IMR-90 (cell line): ENCODE measurements at regions not wholly inside any gene's neighbourhood (a gene's known extent, or its start where the extent isn't known, plus 50 kb on each side); places are given as distances from the start of the nearest gene placed in this dataset.

Experiments
- ATAC-seq: fragments of 200-7000 bp; cut with Tn5 transposase; 2 replicates; pipeline ENCODE4 v1.9.1; 2020; ENCODE audit warnings: low read depth, mild to moderate bottlenecking, moderate library complexity
- BruUV-seq: library from RNA; stranded (reverse); fragments of 400-500 nt; replicated peaks from 2 replicates; lab custom pipeline; 2021; lab: Mats Ljungman, UMichigan
- CTCF ChIA-PET: fragments of 300-600 bp; formaldehyde crosslinking; extraction: SDS; loops from one replicate; lab custom pipeline; 2021; ENCODE audit warnings: antibody characterized with exemption; lab: Yijun Ruan, JAX
- POLR2A ChIA-PET: fragments of 300-600 bp; sonication (Branson Sonifier 250); formaldehyde crosslinking; loops from one replicate; lab custom pipeline; 2022; ENCODE audit warnings: antibody characterized with exemption; ENCODE audit not compliant: unreplicated experiment; lab: Charles Lee
- DNase-seq: peaks from one replicate; pipeline ENCODE4 v3.0.0; 2013
- H2AFZ ChIP-seq: replicated peaks from 2 replicates; pipeline ENCODE3; 2013; ENCODE audit warnings: low read length, mild to moderate bottlenecking; ENCODE audit not compliant: poor library complexity
- H2AK5ac ChIP-seq: 2 replicates; pipeline ENCODE4 v1.6.1; 2013; ENCODE audit warnings: low read depth, low read length, inconsistent platforms
- H2AK9ac ChIP-seq: replicated peaks from 2 replicates; pipeline ENCODE3; 2013; ENCODE audit warnings: mild to moderate bottlenecking, low read depth, low read length, moderate library complexity; ENCODE audit not compliant: poor library complexity
- H2BK120ac ChIP-seq: 2 replicates; pipeline ENCODE4 v1.6.1; 2013; ENCODE audit warnings: low read depth, low read length, inconsistent platforms
- H2BK15ac ChIP-seq: 3 replicates; pipeline ENCODE4 v1.6.1; 2013; ENCODE audit warnings: low read depth, low read length, inconsistent platforms
- H2BK20ac ChIP-seq: 2 replicates; pipeline ENCODE4 v1.6.1; 2013; ENCODE audit warnings: low read depth, mild to moderate bottlenecking, inconsistent platforms, low read length, moderate library complexity
- H2BK5ac ChIP-seq: 2 replicates; pipeline ENCODE4 v1.6.1; 2013; ENCODE audit warnings: mild to moderate bottlenecking, low read depth, low read length, inconsistent platforms; ENCODE audit not compliant: poor library complexity, severe bottlenecking
- H3K14ac ChIP-seq: replicated peaks from 2 replicates; pipeline ENCODE4 v1.6.1; 2013; ENCODE audit warnings: low read depth, low read length, inconsistent platforms
- H3K18ac ChIP-seq: 2 replicates; pipeline ENCODE4 v1.6.1; 2013; ENCODE audit warnings: low read depth, low read length, control low read depth
- H3K23ac ChIP-seq: 2 replicates; pipeline ENCODE4 v1.6.1; 2013; ENCODE audit warnings: low read depth, low read length, inconsistent platforms
- H3K27ac ChIP-seq: 2 replicates; pipeline ENCODE4 v1.5.1; 2013; ENCODE audit warnings: mild to moderate bottlenecking, control low read depth, low read length; ENCODE audit not compliant: insufficient read depth
- H3K27me3 ChIP-seq: 2 replicates; pipeline ENCODE4 v1.6.1; 2013; ENCODE audit warnings: low read length; ENCODE audit not compliant: control insufficient read depth, insufficient read depth
- H3K36me3 ChIP-seq: 2 replicates; pipeline ENCODE4 v1.6.1; 2013; ENCODE audit warnings: low read length, mixed read lengths; ENCODE audit not compliant: control insufficient read depth, insufficient read depth
- H3K4ac ChIP-seq: 2 replicates; pipeline ENCODE4 v1.6.1; 2013; ENCODE audit warnings: low read depth, low read length, inconsistent platforms
- H3K4me1 ChIP-seq: 2 replicates; pipeline ENCODE4 v1.6.1; 2013; ENCODE audit warnings: low read length, mixed read lengths; ENCODE audit not compliant: control insufficient read depth, insufficient read depth
- H3K4me2 ChIP-seq: 2 replicates; pipeline ENCODE4 v1.6.1; 2013; ENCODE audit warnings: low read depth, mild to moderate bottlenecking, control low read depth, low read length, moderate library complexity
- H3K4me3 ChIP-seq: 2 replicates; pipeline ENCODE4 v1.5.1; 2013; ENCODE audit warnings: low read depth, mild to moderate bottlenecking, control low read depth, low read length, moderate library complexity; ENCODE audit not compliant: insufficient read depth
- H3K56ac ChIP-seq: 2 replicates; pipeline ENCODE4 v1.6.1; 2013; ENCODE audit warnings: low read length, inconsistent platforms; ENCODE audit not compliant: insufficient read depth; ENCODE audit errors: extremely low read depth
- H3K79me1 ChIP-seq, 2 experiments: 2 replicates each; pipeline ENCODE4 v1.6.1; 2013; ENCODE audit warnings: low read length in 2 of 2, inconsistent platforms in 1 of 2, low read depth in 1 of 2
- H3K9ac ChIP-seq: 2 replicates; pipeline ENCODE4 v1.6.1; 2013; ENCODE audit warnings: low read depth, low read length, control low read depth
- H3K9me1 ChIP-seq: 2 replicates; pipeline ENCODE4 v1.6.1; 2013; ENCODE audit warnings: low read length, inconsistent platforms; ENCODE audit not compliant: insufficient read depth
- H3K9me3 ChIP-seq: 2 replicates; pipeline ENCODE4 v1.6.1; 2013; ENCODE audit warnings: low read length; ENCODE audit not compliant: control insufficient read depth, insufficient read depth
- H4K20me1 ChIP-seq: 2 replicates; pipeline ENCODE4 v1.6.1; 2013; ENCODE audit warnings: low read length, inconsistent platforms; ENCODE audit not compliant: insufficient read depth
- H4K5ac ChIP-seq: 2 replicates; pipeline ENCODE4 v1.6.1; 2013; ENCODE audit warnings: mild to moderate bottlenecking, low read depth, low read length, control low read depth
- H4K8ac ChIP-seq, 2 experiments: 2 replicates each; pipeline ENCODE4 v1.6.1; 2013; ENCODE audit warnings: low read depth in 2 of 2, low read length in 2 of 2, control low read depth in 1 of 2, inconsistent platforms in 1 of 2
- H4K91ac ChIP-seq: 2 replicates; pipeline ENCODE4 v1.6.1; 2013; ENCODE audit warnings: low read depth, low read length, inconsistent platforms; ENCODE audit not compliant: insufficient read depth
- CHD1 ChIP-seq: IDR thresholded peaks from 2 replicates; pipeline ENCODE4 v1.6.1; 2012; ENCODE audit warnings: low read depth, low read length, improper control_type of control experiment
- CTCF ChIP-seq: conservative IDR thresholded peaks from 2 replicates; pipeline ENCODE4 v1.5.1; 2012; ENCODE audit warnings: mild to moderate bottlenecking, low read depth, low read length, improper control_type of control experiment
- ELK1 ChIP-seq: fragments of 150-350 bp; IDR thresholded peaks from 2 replicates; pipeline ENCODE4 v1.6.1; 2016; ENCODE audit warnings: low read depth, mild to moderate bottlenecking, low read length, moderate library complexity, borderline replicate concordance
- FOS ChIP-seq: fragments of 150-350 bp; IDR thresholded peaks from 2 replicates; pipeline ENCODE4 v1.6.1; 2016; ENCODE audit warnings: low read depth, low read length
- MAFK ChIP-seq: IDR thresholded peaks from 2 replicates; pipeline ENCODE4 v1.6.1; 2012; ENCODE audit warnings: low read depth, low read length, improper control_type of control experiment
- MAZ ChIP-seq: IDR thresholded peaks from 2 replicates; pipeline ENCODE4 v1.6.1; 2012; ENCODE audit warnings: low read depth, mild to moderate bottlenecking, low read length, improper control_type of control experiment, moderate library complexity, borderline replicate concordance
- MXI1 ChIP-seq: IDR thresholded peaks from 2 replicates; pipeline ENCODE4 v1.6.1; 2012; ENCODE audit warnings: low read depth, mild to moderate bottlenecking, low read length, moderate library complexity, borderline replicate concordance
- NFE2L2 ChIP-seq: fragments of 150-350 bp; IDR thresholded peaks from 2 replicates; pipeline ENCODE4 v1.6.1; 2016; ENCODE audit warnings: low read depth, mild to moderate bottlenecking, low read length
- RCOR1 ChIP-seq: IDR thresholded peaks from 2 replicates; pipeline ENCODE4 v1.6.1; 2012; ENCODE audit warnings: mild to moderate bottlenecking, low read length, improper control_type of control experiment; ENCODE audit not compliant: insufficient replicate concordance
- RFX5 ChIP-seq: IDR thresholded peaks from 2 replicates; pipeline ENCODE4 v1.8.0; 2012; ENCODE audit warnings: low read depth, mild to moderate bottlenecking, low read length, moderate library complexity
- USF2 ChIP-seq: fragments of 150-350 bp; IDR thresholded peaks from 2 replicates; pipeline ENCODE4 v1.6.1; 2017; ENCODE audit warnings: mild to moderate bottlenecking, antibody characterized with exemption, low read length, low read depth
- WGBS, 2 experiments: methylation state at CpG; one replicate each; pipeline versions ENCODE4 v1.1.5 to v1.1.7; 2013; ENCODE audit warnings: missing lambda C conversion rate in 2 of 2; ENCODE audit not compliant: insufficient read length in 1 of 2; ENCODE audit errors: extremely low coverage in 2 of 2; 5-methylcytosine and 5-hydroxymethylcytosine counted together
- dilution Hi-C: fragments of 300-500 bp; cut with HindIII; formaldehyde crosslinking; loops from one replicate; pipeline ENCODE4 v1.14.3; 2018; ENCODE audit warnings: low sequenced_read_pairs; ENCODE audit not compliant: unreplicated experiment
- in situ Hi-C: fragments of 300-500 bp; cut with MboI; formaldehyde crosslinking; loops from 3 replicates; pipeline ENCODE4 v1.14.3; 2019; ENCODE audit warnings: low sequenced_read_pairs, inconsistent platforms, mixed read lengths
- intact Hi-C: fragments of 100-400 bp; cut with micrococcal nuclease; formaldehyde crosslinking; loops from 2 replicates; pipeline ENCODE4 v1.10.0; 2022

- no peak for TF ChIP-seq RFX5
Observed at GRCh38 chr5:133702791-133703770, 90.7 kb upstream of the FSTL4 start (continued).

GRCh38 chr5:133701871-133702270 is 89.5 kb upstream of the FSTL4 start:
- no peak overlapping the region for H2AK9ac ChIP-seq
- TF ChIP-seq MAZ (no peak), USF2 (no peak), FOS (no peak), MAFK (no peak), ELK1 (no peak), CHD1 (no peak), NFE2L2 (no peak), RFX5 (no peak), MXI1 (no peak), RCOR1 (no peak), CTCF (no peak)

More at GRCh38 chr5:133701871-133702270, 89.5 kb upstream of the FSTL4 start:
- 58% methylated on average over 3 of the region's 4 CpGs; no CpG with 5 or more reads in 1 of the 2 experiments for WGBS, 2 experiments
- H2BK120ac ChIP-seq, result no peak overlapping the region
- H3K9ac ChIP-seq, result no peak overlapping the region
- no peak overlapping the region for H4K8ac ChIP-seq
- no peak overlapping the region for H3K23ac ChIP-seq
- H3K79me1 ChIP-seq, result no peaks in the 10 kb centered on the region
- no peaks in the 10 kb centered on the region for H4K20me1 ChIP-seq
- intact Hi-C loops (no loop called here), in situ Hi-C loops (no loop called here), dilution Hi-C loops (no loop called here)
- H3K27me3 ChIP-seq, result peaks cover 3% of the 10 kb centered on the region
- no peak overlapping the region for H3K4me2 ChIP-seq
- no peak overlapping the region for H3K18ac ChIP-seq
- H2BK20ac ChIP-seq, result no peak overlapping the region
- no peak overlapping the region for H2AFZ ChIP-seq
- no peak overlapping the region for H2BK5ac ChIP-seq
- no peaks in the 10 kb centered on the region for H3K4me1 ChIP-seq
- H3K4ac ChIP-seq, result no peak overlapping the region
- H3K9me1 ChIP-seq, result no peaks in the 10 kb centered on the region; the same call in 1 of the 2 replicates
- no TSS peak for BruUV-seq
- no peak overlapping the region for H3K4me3 ChIP-seq
- no peak overlapping the region for H2AK5ac ChIP-seq
- ChIA-PET POLR2A (no interaction called here), CTCF (interaction anchor here (0.8 kb wide), 1 partner anchor 9 kb away, joined by 3 read pairs; no protein-coding TSS in a partner anchor)
- H3K56ac ChIP-seq, result no peak overlapping the region
- no peak overlapping the region for H2BK15ac ChIP-seq
- H3K36me3 ChIP-seq, result no peaks in the 10 kb centered on the region
- H3K27ac ChIP-seq, result no peak overlapping the region
- DNase-seq (no peak), ATAC-seq (no peak)
- no peak overlapping the region for H4K5ac ChIP-seq
- H3K9me3 ChIP-seq, result no peaks in the 10 kb centered on the region
- no peak overlapping the region for H4K91ac ChIP-seq
- no peak overlapping the region for H3K14ac ChIP-seq
